ENCODE measurements at regions not wholly inside any gene's neighbourhood (a gene's known extent, or its start where the extent isn't known, plus 50 kb on each side); places are given as distances from the start of the nearest gene placed in this dataset.

GRCh38 chr1:4908486-4908885 is 254.1 kb downstream of the AJAP1 start:
- no peak for TF ChIP-seq CTCF (IDR thresholded peaks at IDR 0.05)
- no peak for TF ChIP-seq POLR2A (IDR thresholded peaks at IDR 0.05)
